ENCODE measurements at regions not wholly inside any gene's neighbourhood (a gene's known extent, or its start where the extent isn't known, plus 50 kb on each side); places are given as distances from the start of the nearest gene placed in this dataset.

GRCh38 chr2:16075045-16076012, 135.0 kb downstream of the MYCN start:
- H3K4me1 ChIP-seq (ENCODE audit: control insufficient read depth in 4 of 4, insufficient read depth in 4 of 4, low read length in 3 of 4), result no peaks in the 10 kb centered on the region
- no peaks in the 10 kb centered on the region for H3K9me3 ChIP-seq (ENCODE audit: control insufficient read depth in 4 of 4, low read length in 3 of 4)
- H3K27me3 ChIP-seq (ENCODE audit: control insufficient read depth in 4 of 4, insufficient read depth in 4 of 4, low read length in 3 of 4), result no peaks in the 10 kb centered on the region
- no peak for DNase-seq (ENCODE audit: low spot score)
- no peak overlapping the region for H3K27ac ChIP-seq (ENCODE audit: low read depth in 1 of 2, low read length in 2 of 2)
- TF ChIP-seq, protein P1, sequence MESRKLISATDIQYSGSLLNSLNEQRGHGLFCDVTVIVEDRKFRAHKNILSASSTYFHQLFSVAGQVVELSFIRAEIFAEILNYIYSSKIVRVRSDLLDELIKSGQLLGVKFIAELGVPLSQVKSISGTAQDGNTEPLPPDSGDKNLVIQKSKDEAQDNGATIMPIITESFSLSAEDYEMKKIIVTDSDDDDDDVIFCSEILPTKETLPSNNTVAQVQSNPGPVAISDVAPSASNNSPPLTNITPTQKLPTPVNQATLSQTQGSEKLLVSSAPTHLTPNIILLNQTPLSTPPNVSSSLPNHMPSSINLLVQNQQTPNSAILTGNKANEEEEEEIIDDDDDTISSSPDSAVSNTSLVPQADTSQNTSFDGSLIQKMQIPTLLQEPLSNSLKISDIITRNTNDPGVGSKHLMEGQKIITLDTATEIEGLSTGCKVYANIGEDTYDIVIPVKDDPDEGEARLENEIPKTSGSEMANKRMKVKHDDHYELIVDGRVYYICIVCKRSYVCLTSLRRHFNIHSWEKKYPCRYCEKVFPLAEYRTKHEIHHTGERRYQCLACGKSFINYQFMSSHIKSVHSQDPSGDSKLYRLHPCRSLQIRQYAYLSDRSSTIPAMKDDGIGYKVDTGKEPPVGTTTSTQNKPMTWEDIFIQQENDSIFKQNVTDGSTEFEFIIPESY (IDR thresholded peaks at IDR 0.05), result no peak
- TF ChIP-seq SP1 (IDR thresholded peaks at IDR 0.05) (no peak), NR2F2 (IDR thresholded peaks at IDR 0.05) (no peak), FOXA2 (IDR thresholded peaks at IDR 0.05) (no peak), GABPA (IDR thresholded peaks at IDR 0.05 in 1 of 2, conservative IDR thresholded peaks at IDR 0.05 in 1 of 2) (no peak), RXRA (IDR thresholded peaks at IDR 0.05) (no peak), CTCF (IDR thresholded peaks at IDR 0.05; ENCODE audit: low read depth, low read length, missing input control) (no peak), MAX (IDR thresholded peaks at IDR 0.05) (no peak), FOXA1 (IDR thresholded peaks at IDR 0.05) (no peak), HNF4A (conservative IDR thresholded peaks at IDR 0.05) (no peak), TAF1 (conservative IDR thresholded peaks at IDR 0.05) (no peak), RAD21 (IDR thresholded peaks at IDR 0.05) (no peak), YY1 (IDR thresholded peaks at IDR 0.05) (no peak), JUND (IDR thresholded peaks at IDR 0.05) (no peak), EGR1 (IDR thresholded peaks at IDR 0.05; ENCODE audit: low read depth in 2 of 2) (no peak), HNF4G (IDR thresholded peaks at IDR 0.05) (no peak), ATF3 (IDR thresholded peaks at IDR 0.05) (no peak)
- TF ChIP-seq, protein P2, sequence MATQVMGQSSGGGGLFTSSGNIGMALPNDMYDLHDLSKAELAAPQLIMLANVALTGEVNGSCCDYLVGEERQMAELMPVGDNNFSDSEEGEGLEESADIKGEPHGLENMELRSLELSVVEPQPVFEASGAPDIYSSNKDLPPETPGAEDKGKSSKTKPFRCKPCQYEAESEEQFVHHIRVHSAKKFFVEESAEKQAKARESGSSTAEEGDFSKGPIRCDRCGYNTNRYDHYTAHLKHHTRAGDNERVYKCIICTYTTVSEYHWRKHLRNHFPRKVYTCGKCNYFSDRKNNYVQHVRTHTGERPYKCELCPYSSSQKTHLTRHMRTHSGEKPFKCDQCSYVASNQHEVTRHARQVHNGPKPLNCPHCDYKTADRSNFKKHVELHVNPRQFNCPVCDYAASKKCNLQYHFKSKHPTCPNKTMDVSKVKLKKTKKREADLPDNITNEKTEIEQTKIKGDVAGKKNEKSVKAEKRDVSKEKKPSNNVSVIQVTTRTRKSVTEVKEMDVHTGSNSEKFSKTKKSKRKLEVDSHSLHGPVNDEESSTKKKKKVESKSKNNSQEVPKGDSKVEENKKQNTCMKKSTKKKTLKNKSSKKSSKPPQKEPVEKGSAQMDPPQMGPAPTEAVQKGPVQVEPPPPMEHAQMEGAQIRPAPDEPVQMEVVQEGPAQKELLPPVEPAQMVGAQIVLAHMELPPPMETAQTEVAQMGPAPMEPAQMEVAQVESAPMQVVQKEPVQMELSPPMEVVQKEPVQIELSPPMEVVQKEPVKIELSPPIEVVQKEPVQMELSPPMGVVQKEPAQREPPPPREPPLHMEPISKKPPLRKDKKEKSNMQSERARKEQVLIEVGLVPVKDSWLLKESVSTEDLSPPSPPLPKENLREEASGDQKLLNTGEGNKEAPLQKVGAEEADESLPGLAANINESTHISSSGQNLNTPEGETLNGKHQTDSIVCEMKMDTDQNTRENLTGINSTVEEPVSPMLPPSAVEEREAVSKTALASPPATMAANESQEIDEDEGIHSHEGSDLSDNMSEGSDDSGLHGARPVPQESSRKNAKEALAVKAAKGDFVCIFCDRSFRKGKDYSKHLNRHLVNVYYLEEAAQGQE (IDR thresholded peaks at IDR 0.05), result no peak
- no peaks in the 10 kb centered on the region for H3K36me3 ChIP-seq (ENCODE audit: control insufficient read depth in 4 of 4, insufficient read depth in 3 of 4, low read depth in 1 of 4, low read length in 3 of 4)
- WGBS, result 76% methylated on average over 9 of the region's 9 CpGs
- no peak overlapping the region for H3K9ac ChIP-seq (ENCODE audit: low read depth in 1 of 2, low read length in 2 of 2)
- H3K4me3 ChIP-seq (ENCODE audit: low read depth in 1 of 3, low read length in 3 of 3), result no peak overlapping the region
